ENCODE measurements at regions not wholly inside any gene's neighbourhood (a gene's known extent, or its start where the extent isn't known, plus 50 kb on each side); places are given as distances from the start of the nearest gene placed in this dataset.
A peak's percentile ranks its signal among the peaks of the same experiment; 100 is the strongest.
"Not testable (repeated sequence)": the region's sequence is repeated elsewhere in the genome, so short reads cannot be mapped to it uniquely, and the experiment has no call there.

DNA sequence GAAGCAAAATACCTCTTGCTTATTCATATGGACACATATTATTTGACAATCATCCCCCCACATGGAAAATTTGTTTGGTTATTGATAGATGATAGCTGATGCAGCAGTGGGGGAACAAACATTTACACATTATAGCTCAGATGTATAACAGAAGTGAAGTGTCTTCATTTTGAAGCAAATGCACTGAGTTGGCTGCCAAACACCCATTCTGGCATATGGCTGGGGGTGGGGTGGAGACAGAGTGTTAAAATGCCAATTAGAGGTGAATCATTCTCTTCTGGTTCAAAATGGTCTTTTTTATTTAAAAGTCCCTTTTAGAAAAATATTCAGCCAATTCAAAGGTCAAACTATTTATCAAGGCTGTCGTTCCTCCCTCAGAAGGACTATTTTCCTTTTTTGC is 157.3 kb upstream of the TRPC6 start:
- no peak for DNase-seq

DNA sequence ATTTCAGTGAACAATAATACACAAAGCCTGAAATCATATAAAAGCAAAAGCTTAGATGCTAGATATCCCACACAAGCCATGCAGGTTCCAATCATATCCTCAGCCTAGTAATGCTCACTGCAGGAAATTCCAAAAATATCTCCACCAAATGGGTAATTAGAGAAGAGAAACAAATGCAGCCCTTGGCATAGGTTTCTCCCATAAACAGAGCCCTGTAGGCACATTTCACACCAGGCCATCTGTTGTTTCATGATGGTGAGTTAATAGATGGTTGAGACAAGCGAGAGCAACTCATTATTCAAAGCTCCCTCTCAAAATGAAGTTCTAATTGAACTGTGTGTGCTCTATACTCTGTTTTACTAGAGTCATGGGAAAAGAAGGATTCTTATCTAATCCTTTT is 154.6 kb upstream of the TRPC6 start:
- no peak for DNase-seq

DNA sequence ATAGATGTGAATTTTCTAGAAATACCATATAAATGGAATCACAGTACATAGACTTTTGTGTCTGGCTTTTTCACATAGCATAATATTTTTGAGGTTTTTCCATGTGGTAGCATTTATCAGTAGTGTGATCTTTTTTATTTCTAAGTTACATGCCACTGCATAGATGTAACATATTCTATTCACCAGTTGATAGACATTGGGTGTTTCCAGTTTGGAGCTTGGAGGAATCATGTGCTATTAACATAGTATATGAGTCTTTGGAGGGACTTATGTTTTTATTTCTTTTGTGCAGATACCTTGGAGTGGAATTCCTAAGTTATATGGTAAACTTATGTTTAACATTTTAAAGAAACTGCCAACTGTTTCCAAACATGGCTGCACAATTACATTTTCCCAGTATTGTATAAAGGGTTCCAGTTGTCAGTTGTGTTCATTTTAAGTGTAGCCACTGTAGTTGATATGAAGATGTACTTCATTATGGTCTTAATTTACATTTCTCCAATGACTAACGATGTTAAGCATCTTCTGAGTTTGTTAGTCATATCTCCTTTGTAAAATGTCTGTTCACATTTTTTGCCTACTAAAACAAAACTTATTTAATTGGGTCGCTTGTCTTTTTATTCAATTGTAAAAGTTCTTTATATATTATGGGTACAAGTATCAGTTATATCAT is 145.7 kb upstream of the TRPC6 start:
- DNase-seq, result no peak

DNA sequence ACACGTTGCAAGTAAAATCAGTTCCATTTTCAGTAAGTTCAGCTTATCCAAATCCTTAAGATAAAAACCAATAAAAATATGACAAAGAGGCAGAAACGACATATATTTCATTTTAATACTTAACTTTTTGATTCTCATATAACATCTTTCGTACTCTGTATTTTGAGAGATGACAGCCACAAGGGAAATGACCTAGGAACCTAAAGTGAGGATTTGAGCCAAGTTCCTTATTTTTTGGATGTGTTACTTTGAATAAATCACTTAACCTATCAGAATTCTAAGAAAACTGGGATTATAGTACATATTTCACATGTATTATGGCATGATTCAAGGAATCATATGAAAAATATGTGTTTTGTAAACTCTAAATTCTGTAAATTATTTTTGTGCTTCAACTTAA is 143.6 kb upstream of the TRPC6 start:
- no peak for DNase-seq

DNA sequence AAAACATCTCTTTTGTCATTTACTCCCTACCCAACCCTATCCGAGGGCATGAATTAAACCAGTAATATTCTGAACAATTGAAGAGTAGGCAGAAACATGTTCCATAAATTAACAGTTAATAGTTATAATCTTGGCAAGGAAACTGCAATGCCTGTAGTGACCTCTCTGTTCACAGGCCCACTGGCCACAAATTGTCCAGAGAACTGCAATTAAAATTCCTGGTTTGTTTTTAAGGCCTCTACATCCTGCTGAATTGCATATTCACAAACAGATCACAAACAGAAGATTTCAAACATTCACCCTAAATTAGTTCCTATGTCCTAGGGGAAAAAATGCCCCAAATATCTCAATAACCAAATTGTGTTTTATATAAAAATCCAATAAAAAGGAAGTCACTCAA is 143.2 kb upstream of the TRPC6 start:
- no peak for DNase-seq

DNA sequence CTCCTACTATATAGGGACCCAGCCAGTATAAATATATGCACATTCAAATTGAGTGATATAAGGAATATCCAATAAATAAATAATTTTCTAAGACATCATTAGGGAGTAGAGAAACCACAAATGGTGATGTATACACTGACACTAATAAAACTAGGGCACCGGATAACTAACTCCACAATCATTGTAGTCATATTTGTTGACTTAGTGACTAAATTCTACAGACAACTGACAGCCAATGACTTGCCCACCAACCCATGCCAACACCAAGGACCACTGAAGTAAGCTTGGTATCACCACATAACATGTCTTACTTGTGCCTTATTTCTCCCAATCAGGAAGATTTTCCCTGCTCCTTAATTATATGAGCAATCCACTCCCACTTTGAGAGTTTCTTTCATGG is 139.6 kb upstream of the TRPC6 start:
- DNase-seq, result no peak

DNA sequence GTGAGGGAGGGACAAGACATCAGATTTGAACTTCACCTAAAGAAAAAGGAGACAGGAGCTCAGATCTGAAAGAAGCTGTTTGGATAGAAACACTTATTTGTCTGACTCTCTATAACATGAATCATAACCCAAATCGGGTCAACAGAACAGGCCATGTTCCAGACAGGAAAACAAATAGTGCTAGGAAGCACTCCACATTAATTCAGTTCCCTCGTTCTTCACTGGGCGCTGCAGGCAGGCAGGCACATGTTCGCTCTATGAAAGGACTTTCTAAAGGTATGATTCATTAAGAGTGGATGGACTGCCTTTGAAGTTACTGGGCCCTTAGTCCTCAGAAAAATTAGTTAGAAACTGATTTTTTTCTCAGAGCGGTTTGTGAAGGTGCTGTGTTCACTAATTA is 137.5 kb upstream of the TRPC6 start:
- DNase-seq, result no peak

DNA sequence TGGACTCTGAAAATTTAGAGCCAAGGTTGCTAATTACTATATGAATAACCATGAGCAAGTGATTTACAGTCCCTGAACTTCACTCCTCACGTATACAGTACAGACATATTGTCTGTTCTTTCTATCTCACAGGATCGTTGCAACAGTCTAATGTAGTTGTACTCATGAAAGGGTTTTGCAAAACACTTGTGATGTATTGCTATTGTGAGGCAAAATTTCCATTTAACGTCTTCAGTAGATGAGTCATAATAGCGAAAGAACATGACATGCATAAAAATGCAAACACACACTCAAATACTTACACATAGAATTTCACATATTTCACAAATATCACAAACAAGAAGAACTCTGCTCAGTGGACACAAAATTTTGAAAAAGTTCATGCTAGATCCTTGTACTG is 134.6 kb upstream of the TRPC6 start:
- DNase-seq, result no peak

DNA sequence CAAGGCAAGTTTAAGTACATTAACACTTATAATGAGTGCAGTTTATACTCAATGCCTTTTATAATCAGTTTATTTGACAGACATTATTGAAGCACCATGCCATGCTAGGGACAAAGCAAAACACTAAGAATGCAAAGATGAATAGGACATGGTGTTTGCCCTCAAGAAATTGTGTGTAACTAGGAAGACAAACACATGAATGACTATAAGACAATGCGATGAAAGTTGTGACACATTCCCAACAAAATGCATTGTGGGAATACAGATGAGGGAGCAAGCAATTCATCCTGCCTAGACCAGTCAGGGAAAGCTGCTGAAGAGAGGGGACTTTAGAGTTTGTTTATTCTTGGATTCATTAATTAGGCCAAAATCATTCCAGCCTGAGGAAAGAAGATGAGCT is 133.8 kb upstream of the TRPC6 start:
- DNase-seq, result no peak

DNA sequence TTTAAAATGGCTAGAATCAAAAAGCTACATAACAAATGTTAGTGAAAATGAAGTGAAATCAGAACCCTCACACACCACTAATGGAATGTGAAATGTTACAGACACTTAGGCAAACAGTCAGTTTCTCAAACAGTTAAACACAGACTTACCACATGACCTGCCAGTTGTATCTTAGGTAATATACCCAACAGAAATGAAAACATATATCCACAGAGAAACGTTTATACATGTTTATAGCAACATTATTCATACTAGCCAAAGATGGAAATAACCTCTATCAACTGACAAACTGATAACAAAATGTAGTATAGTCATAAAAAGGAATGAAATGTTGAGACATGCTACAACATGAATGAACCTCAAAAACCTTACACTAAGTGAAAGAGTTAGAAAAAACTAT is 131.5 kb upstream of the TRPC6 start:
- no peak for DNase-seq

DNA sequence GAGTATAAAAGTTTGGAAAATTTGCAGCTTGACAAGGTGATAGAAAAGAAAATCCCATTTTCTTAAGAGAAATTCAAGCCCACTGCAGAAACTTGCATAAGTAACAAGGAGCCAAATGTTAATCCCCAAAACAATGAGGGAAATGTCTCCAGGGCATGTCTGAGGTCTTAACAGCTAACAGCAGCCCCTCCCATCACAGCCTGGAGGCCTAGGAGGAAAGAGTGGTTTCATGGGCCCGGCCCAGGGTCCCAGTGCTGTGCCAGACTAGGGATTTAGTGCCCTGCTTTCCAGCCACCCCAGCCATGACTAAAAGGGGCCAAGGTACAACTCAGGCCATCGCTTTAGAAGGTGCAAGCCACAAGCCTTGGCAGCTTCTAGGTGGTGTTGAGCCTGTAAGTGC is 123.7 kb upstream of the TRPC6 start:
- no peak for DNase-seq

DNA sequence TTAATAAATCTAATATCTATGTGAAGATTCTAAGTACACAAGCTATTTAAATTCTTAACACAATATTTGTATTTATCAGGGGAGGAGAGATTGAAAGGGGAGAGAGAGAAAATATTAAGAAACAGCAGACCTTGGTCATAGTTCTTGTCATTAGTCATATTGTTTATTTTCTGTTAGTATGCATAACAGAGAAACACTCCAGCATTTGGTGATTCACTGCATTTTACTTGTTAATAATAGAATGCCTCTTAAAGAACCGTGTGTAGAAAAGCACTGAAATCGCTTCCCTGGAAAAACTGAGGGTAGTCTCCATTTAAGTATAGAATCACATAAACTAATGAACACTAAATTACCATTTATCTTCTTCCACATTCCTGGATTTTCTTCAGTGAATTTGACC is 122.7 kb upstream of the TRPC6 start:
- DNase-seq, result no peak

DNA sequence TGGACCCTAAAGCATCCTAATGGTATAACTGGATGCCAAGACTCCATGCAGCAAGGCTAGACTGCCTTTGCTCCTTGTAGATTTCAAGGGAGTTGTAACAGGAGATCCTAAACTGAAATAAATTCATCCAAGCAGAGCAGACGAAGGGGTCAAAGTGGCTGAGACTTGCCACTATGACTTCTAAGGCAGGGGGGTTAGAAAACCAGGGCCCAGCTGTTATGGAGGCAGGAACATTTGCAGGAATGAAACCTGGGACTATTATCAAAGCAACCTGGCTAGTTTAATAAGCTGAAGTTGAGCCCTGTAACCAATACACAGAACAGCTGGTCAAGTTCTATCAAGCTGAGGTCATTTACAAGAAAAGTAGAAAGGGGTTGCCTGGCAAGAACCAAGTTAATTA is 122.2 kb upstream of the TRPC6 start:
- no peak for DNase-seq

DNA sequence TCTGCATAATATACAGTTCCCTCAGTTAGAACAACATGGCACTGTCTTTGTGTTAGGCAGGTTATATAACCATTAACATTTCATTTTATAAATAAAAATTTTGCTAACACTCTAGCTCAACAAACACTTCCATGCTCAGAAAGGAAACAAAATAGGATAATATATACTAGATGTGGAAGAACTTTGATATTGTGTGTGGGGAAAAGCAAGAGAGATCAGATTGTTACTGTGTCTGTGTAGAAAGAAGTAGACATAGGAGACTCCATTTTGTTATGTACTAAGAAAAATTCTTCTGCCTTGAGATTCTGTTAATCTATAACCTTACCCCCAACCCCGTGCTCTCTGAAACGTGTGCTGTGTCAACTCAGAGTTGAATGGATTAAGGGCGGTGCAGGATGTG is 111.1 kb upstream of the TRPC6 start:
- DNase-seq, result not testable (repeated sequence)

DNA sequence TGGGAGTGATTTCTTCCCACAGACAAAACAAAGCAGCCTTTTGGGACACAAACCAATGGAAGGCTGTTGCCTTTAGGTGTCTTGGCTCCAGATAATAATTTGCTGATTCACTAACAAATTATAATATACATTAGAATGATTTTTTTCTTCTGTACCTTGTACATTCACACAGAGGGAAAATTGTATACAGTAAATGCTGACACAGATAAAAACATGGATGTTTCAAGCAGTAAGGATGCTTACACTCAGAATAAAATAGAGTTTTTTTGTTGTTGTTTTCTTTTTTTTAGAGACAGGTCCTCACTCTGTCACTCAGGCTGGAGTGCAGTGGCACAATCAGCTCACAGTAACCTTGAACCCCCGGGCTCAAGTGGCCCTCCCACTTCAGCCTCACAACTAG is 109.2 kb upstream of the TRPC6 start:
- DNase-seq, result no peak

DNA sequence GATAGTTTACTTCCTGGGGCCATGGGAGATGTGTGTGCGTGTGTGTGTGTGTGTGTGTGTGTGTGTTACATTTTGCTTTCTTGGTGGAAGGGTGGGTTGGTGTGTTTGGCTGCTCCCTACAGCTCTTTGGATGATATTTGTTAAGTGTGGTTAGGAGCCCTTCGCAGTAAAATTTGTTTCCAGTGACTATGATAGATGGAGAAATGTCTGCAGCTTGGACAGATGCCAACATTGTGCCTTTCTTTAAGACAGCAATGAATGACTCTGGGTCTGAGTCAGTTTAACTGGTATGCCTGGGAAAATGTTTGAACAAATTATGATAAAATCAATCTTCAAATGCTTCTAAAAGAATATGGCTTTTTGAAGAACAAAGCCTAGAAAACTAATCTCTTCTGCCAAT is 102.7 kb upstream of the TRPC6 start:
- DNase-seq, result peak; percentile 4

DNA sequence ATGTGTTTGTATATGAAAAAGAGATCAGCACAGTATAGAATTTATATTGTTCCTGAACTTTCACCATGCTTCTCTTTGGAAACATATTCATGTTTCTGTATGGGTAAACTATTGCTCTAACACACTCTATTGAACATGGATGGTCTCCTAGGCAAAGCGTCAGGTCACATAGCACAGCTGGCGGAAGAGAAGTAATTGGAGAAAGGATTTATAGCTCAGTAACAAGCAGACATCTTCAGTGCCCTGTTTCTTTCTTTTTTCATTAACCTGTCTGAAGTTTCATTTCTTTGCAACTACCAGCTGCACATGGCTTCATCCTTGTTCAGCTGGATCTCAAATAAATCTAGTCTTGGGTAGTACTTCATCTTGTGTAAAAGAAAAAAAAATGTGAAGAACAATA is 84.4 kb upstream of the TRPC6 start:
- DNase-seq, result no peak

DNA sequence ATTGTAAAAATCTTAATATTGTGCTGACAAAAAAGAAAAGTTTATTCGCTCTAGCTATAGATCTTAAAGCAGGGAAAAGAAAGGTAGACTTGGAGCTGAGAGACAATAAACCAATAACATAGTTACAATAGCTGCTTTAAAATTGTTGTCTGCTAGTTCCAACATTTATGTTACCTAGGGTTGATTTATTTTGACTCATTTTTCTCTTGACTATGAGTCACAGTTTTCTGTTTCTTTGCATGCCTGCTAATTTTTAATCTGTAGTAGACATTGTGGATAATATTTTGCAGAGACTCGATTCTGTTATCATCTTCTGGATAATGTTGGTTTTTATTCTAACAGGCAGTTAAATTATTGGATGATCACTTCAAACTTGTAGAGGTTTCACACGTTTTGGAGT is 83.1 kb upstream of the TRPC6 start:
- no peak for DNase-seq

DNA sequence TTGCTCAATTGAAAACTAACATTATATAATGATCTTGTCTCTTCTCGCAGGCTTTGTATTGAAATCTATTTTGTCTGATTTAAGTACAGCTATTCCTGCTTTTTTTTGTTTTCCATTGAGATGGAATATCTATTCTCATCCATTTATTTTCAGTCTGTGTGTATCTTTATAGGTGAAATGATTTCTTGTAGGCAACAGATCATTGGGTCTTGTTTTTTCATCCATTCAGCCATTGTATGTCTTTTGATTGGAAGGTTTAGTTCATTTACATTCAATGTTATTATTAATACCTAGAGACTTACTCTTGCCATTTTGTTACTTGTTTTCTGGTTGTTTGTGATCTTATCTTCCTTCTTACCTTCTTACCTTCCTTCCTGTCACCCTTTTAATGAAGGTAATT is 77.8 kb upstream of the TRPC6 start:
- DNase-seq, result no peak

Data from T1000 (cell line).